Brain pericyte (primary cell): ENCODE measurements at regions not wholly inside any gene's neighbourhood (a gene's known extent, or its start where the extent isn't known, plus 50 kb on each side); places are given as distances from the start of the nearest gene placed in this dataset.
"Not testable (repeated sequence)": the region's sequence is repeated elsewhere in the genome, so short reads cannot be mapped to it uniquely, and the experiment has no call there.

ENCODE experiments used
- DNase-seq: peaks from one replicate; pipeline ENCODE4 v3.0.0-alpha.2; 2012; ENCODE audit warnings: low read depth, low spot score

DNA sequence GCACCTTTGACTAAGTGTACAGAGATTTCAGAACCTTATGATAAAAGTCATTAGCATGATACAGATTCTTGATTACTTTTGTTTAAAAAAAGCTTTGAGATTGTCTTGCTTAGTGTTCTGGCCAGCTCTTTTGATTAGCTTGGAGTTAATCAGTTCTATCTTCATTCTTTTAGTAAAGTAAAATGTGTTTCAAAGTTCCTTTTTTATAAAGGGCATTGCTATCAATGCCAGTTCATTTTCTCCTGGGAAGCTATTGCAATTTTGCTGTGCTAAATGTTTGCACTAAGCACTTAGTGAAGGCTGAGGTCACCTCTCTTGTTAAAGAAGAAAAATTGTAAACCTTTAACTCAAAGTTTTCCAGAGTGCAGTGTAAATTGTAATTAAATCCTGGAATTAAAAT is 946.7 kb upstream of the TMPRSS15 start:
- DNase-seq = no peak

DNA sequence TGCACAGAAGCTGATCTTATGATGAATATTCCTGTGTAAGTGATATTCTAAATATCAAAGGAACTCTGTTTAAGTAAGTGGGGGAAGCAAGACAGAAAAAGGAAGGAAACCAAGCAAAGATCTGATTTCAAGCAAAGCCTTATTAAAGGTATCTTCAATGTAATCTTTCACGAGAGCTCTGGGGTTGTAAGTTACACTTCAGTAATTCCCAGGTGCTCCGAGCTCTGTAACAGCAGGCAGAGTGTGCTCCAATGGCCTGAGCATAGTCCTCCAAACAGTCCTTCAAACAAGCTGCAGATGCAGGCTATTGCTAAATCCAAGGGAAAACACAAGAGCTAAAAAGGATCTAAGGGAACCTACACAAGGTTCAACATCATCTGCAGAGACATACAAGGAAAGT is 949.7 kb upstream of the TMPRSS15 start:
- no peak for DNase-seq

DNA sequence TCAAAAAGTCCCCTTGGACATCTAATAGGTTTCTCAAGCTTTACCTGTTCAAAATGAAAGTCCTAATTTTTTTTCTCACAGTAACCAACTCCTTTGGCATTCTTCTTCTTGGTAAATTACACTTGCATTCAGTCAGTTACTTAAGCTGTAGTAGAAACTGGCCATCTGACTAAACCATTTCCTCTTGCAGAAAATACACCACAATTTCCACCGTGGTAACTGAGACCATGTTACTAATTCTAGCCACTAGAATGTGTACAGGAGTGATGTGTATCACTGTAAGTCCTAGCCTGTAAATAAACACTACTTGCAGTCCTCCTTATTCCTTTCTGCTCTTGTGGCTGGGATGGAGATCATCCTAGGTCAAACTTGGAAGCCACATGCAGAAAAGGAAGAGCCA is 965.4 kb upstream of the TMPRSS15 start:
- no peak for DNase-seq

DNA sequence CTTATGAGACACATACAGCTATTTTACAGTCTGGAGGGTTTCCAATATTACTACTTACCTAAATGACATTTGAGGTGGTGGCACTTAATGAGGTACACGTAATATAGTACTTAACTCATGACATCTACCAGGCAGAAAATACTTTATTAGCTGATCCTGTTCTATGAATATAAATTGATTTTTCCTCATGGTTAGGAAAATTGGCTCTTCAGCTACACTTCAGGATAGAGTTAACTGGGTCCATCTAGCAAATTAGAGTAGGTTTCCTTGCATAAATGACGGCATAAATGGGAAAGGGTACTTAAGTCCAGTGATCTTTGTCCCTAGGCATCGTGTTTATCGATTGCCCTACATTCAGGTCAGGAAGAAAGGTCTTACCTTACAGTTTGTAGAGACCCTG is 988.8 kb upstream of the TMPRSS15 start:
- no peak for DNase-seq

DNA sequence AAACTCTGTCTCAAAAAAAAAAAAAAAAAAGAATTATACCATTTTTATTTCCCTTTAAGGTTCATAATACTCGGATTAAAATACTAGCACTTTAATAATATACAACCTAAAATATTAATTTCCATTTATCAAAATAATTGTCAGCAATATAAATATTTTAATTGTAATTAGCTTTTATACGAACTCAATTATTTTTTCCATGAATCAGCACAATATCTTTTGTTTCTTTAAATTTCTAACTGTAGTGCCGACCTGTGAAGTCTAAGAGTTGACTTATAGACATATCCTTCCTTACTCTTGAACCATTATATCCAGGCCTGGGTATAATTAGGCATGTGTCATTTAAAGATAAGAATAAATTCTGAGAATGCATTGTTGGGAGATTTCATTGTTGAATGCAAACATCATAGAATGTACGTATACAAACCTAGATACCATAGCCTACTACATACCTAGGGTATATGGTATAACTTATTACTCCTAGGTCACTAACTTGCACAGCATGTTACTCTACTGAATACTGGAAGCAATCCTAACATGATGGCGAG is 996.7 kb upstream of the TMPRSS15 start:
- DNase-seq = no peak

DNA sequence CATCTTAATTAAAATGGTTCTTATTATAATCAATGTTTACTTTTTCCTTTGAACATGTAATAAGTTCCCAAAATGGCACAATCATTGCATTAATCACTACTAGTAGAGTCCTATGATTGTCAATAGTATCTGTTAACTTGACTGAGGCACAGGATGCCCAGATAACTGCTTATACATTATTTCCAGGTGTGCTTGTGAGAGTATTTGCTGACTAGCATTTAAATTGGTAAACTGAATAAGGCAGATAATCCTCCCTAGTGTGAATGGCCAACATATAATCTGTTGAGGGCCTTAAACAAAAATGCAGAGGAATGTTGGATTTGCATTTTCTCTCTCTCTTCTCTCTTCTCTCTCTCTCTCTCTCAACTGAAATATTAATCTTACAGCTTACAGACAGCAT is 999.3 kb upstream of the TMPRSS15 start:
- no peak for DNase-seq

DNA sequence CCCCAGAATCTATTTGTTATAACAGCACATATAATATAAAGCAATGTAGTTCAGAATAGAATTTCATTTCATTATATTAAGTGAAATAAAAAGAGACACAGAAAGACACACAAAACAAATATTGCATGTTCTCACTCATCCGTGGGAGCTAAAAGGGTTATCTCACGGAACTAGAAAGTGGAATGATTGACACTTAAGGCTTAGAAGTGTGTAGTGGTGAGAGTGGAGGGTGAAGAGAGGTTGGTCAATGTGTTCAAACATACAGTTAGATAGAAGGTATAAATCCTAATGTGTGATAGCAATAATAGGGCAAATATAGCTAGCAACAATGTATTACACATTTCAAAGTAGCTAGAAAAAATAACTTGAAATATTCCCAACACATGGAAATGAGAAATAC is 1001.7 kb upstream of the TMPRSS15 start:
- DNase-seq = no peak

DNA sequence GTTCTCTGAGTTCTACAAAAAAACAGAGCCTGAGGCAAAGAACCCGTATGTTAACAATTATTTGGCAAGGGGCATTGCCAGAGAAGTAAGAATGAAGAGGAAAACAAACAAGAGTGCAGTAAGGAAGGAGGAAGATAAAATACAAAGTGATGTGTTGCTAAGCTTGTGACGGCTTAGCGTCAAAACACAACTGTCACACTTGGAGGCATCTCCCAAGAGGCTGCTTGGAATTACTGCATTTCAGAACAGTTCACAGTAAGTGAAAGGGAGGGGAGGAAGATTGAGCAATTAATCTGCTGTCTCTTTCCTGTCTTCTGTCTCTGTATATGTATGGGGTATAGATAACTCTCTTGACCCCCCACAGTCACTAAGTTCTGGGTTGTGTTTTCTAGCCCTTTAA is 1017.0 kb upstream of the TMPRSS15 start:
- DNase-seq = no peak

DNA sequence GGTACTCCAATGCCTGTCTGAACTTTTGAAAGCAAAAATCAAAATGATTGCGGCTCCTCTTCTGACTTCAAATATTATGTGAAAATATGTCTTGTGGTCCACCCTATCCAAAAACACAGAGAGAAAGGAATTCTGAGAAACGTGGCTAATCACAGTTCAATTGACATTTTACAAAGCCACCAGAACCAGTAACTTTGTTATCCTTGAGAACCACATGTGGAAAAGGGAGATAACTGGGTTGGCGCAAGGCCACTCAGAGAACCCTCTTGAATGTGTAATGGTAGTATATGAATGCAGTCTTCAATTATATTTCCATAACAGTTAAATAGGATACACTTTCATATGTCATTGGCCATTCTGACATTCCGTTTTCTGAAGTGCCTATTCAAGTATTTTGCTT is 1030.0 kb upstream of the TMPRSS15 start:
- DNase-seq = no peak

DNA sequence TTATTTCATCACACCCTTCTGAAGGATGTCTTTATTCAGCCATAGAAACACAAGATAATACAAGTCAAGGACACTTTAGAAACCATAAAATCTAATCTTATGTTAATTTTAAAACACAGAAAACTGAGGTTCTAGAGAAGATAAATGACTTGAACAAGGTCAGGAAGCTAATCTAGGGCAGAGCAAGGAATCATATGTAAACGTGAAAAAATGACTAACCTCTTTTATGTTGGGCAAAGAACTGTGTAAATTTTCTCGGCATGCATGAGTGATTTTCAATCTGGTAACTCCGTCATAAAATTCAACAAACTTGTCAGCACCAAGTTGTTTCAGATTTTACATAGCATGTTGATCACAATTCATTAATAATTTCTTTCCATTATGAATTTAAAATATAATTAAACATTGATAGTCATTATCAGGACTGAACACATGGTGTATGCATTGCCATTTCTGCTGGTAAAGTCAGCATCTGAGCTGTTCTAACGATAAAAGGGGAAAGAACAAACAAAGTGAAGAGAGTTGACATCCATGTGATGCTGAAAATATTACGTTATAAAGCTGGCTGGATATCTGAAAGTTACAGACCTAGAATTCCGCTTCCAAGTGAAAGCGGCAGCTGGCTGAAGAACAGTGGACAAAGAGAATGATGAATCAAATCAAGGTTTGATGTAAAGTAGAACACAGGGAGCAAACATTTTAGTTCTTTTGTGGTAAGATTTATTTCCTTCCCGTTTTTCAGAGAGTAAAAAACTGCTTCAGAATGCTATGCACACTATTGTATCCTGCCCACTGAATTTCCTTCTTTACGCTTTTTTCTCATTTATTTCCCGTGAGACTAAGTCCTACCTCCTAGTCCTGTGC is 1037.4 kb upstream of the TMPRSS15 start:
- no peak for DNase-seq

DNA sequence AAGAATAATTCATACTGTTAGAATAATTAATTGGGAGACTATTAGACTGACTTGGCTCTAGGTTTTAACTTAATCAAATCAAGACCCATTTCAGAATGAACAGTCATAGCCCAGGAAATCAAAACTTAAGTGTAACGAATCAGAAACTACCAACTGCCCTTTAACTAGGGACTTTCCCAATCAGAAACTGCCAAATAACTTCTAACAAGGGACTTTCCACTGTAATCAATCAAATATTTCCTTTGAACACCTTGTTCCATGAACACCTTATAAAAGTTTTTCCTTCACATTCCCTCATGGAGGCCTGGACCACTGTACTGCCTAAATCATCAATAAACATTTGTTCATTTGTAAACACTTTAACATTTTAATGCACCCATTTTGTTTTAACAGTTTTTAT is 1054.7 kb upstream of the TMPRSS15 start:
- no peak for DNase-seq

DNA sequence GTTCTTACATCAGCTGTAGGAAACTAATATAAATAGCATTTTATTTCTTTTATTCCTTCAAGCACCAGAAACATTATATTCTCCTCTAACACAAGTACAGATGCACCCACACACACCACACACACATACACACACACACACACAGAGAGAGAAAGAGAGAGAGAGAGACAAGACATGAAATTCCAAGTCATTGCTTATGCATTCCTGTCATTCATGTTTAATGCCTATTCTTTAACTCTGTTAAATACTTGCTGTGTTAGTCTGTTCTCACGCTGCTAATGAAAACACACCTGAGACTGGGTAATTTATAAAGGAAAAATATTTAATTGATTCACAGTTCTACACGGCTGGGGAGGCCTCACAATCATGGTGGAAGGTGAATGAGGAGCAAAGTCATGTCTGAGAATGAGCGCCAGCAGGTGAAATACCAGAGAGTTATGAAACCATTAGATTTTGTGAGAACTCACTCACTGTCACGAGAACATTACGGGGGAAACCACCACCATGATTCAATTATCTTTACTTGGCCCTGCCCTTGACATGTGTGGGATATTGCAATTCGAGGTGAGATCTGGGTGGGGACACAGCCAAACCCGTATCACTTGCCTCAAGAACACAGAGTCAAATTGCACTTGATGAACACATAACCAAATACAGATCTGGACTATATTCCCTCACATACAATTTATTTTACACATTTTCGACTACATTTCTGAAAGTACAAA is 1058.1 kb upstream of the TMPRSS15 start:
- DNase-seq = no peak

DNA sequence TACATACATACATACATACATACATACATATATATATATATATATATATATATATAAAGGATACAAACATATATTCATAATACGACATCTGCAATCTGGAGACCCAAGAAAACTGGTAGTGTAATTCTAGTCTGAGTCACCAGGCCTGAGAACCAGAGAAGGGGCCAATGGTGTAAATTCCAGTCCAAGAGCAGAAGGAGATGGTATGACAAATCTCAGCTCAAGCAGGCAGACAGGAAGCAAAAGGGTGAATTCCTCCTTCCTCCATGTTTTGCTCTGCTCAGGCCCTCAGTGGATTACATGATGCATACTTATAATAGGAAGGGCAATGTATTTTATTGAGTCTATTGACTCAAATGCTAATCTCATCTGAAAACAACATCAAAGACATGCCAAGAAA is 1060.4 kb upstream of the TMPRSS15 start:
- no peak for DNase-seq

DNA sequence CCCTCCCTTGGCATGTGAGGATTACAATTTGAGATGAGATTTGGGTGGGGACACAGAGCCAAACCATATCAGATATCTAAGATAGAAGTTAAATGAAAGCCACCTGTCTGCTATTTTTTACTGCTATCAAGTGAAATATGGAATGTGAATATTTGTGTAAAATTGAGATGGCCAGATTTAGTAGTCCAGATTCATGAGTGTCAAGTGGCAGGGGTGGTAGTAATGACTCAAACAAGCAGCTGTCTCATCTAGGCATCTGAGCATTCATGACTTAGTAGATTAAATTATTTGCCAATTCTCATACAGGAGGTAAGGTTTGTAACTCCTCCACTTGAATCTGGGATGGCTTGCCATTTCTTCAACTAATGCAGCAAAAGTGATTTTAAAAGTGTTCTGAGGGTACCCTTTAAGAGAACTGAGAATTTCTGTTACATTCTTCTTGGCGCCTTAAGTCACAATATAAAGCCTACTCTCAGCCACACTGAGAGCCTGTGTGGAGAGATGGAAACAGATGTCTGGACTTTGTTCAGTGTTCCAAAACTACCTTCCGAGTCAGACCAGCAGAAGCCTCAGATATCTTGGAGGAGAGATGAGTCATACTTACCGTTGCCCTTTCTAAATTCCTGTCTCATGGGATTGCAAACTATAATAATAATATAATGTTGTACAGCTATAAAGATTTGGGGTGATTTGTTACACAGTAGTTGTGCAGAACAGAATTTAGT is 1065.6 kb upstream of the TMPRSS15 start:
- no peak for DNase-seq

DNA sequence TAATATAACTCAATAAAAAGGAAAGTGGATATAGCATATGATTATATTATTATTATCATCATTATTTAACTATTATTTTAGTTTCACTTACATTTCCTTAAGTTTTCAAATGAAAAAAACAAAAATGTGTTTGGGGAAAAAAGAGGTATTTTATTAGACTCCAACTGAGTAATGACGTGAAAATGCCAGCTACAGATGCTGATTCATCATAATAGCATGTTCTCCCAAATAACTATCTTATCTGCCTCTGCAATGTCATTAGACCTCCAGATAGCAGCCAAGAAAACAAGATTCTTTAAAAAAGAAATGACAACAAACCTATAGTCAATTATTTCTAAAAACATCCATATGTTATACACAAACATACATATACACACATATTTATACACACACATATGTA is 1071.9 kb upstream of the TMPRSS15 start:
- DNase-seq = no peak

DNA sequence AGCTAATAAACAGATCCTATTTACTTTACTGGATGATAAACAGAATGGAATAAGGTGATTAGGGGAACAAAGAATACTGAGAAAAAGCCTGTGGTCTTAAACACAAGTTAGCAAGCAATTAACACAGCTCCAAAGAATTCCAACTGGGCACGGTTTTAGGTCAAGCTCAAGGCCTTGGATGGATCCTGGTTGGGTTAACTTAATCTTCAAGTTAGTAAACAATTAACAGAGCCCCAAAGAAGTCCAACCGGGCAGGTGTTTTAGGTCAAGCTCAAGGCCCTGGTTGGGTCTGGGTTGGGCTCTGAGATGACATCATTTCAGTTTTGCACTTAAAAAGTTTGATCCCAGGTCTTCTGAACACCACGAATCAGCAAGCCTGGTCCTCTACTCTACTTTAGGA is 1086.3 kb upstream of the TMPRSS15 start:
- DNase-seq = no peak

DNA sequence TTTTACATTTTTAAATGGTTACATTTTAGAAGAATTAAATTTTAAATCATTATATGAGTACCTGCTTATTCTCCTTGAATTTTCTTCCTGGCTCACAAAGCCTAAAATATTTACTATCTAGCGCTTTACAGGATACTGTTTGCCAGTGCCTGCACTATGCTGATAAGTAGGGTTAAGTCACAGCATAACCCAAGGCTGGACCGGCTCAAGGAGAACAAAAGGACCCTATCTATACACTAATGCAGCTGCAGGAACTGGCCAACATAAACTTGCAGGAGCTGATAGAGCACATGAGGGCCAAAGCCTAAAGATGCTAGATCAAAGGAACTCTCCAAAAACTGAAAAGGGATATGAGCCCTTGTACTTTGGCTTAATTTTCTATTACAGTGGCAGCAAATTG is 1086.9 kb upstream of the TMPRSS15 start:
- DNase-seq = no peak

DNA sequence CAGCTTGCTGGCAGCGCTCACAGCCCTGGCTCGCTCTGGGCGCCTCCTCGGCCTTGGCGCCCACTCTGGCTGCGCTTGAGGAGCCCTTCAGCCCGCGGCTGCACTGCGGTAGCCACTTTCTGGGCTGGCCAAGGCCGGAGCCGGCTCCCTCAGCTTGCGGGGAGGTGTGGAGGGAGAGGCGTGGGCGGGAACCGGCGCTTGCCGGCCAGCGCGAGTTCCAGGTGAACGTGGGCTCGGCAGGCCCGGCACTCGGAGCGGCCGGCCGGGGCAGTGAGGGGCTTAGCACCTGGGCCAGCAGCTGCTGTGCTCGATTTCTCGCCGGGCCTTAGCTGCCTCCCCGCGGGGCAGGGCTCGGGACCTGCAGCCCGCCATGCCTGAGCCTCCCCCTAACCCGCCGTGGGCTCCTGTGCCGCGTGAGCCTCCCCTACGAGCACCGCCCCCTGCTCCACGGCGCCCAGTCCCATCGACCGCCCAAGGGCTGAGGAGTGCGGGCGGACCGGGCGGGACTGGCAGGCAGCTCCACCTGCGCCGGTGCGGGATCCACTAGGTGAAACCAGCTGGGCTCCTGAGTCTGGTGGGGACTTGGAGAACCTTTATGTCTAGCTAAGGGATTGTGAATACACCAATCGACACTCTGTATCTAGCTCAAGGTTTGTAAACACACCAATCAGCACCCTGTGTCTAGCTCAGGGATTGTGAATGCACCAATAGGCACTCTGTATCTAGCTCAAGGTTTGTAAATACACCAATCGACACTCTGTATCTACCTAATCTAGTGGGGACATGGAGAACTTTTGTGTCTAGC is 1090.1 kb upstream of the TMPRSS15 start:
- DNase-seq = not testable (repeated sequence)

DNA sequence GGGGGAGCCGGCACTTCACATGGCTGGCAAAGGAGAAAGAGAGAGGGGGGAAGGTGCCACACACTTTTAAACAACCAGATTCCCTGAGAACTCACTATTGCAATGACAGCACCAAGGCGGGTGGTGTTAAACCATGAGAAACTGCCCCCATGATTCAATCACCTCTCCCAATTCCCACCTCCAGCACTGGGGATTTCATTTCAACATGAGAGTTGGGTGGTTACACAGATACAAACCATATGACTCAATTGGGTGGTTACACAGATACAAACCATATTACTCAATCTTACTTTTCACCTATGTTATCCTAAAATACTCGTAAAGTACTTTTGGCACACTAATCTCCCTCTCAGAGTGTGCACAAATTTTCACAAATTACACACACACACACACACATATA is 1097.5 kb upstream of the TMPRSS15 start:
- no peak for DNase-seq

DNA sequence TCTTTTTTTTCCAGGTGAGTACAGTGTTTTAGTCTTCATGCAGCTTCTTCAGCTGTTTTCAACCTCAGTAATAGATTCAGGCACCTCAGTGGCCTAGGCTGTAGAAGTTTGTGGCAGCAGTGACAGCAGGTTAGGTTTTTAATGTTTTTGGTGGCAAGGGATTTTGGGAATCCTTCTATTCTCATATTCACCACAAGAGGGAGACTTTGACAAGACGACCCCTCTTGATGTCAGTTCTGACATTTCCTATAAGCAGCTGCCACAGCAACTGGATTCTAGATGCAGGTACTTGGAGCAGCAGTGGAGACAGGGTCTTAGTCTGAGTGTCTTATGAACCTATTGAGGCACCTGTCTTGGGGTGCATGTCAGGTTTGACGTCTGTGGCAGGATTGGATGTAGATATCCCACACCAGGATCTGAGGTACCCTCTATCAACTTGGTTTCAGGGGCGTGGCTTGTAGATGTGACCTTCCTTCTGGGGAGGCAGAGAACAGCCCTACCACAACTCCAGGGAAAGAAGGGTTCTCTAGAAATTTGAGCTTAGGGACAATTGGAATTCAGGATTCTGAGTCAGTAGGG is 1104.2 kb upstream of the TMPRSS15 start:
- no peak for DNase-seq

DNA sequence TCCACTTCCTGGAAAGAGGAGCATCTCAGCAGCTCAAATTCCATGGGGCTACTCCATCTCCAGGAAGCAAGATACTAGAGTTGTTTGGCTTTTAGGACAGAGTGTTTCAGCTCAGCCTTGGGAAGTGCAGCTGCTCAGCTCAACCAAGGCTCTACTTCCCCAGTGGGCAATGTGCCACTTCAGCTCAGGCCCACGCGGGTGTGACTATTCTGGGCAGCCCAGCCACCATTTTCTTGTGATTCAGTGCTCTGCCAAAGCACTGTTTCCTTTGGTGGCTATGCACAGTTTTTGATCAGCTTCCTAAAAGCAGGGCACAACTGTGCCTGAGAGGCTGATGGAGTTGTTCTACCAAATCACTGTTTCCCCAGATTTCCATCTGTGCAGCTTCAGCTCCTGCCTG is 1104.9 kb upstream of the TMPRSS15 start:
- no peak for DNase-seq
